GM12878 (cell line): ENCODE measurements at regions not wholly inside any gene's neighbourhood (a gene's known extent, or its start where the extent isn't known, plus 50 kb on each side); places are given as distances from the start of the nearest gene placed in this dataset.

Source experiments
- ATAC-seq: fragments of 200-7000 bp; cut with Tn5 transposase; 3 replicates; pipeline ENCODE4 v1.9.1; 2020; ENCODE audit warnings: mild to moderate bottlenecking, moderate library complexity
- BruUV-seq: library from RNA; stranded (reverse); fragments of 400-500 nt; replicated peaks from 2 replicates; lab custom pipeline; 2021; lab: Mats Ljungman, UMichigan
- CTCF ChIA-PET: fragments of 300-600 bp; sonication (Branson Sonifier 250); formaldehyde crosslinking; extraction: SDS; loops from one replicate; lab custom pipeline; 2021; ENCODE audit warnings: inconsistent platforms; lab: Yijun Ruan, JAX
- POLR2A ChIA-PET: fragments of 350-600 bp; formaldehyde crosslinking; extraction: SDS; loops from one replicate; lab custom pipeline; 2021; ENCODE audit warnings: inconsistent platforms; lab: Charles Lee
- RAD21 ChIA-PET: fragments of 300-600 bp; sonication (Branson Sonifier 250); formaldehyde crosslinking; loops from one replicate; lab custom pipeline; 2023; ENCODE audit warnings: antibody characterized with exemption; ENCODE audit not compliant: unreplicated experiment; lab: Charles Lee
- SMC1A ChIA-PET: fragments of 300-600 bp; sonication (Branson Sonifier 250); formaldehyde crosslinking; loops from one replicate; lab custom pipeline; 2023; ENCODE audit not compliant: unreplicated experiment, uncharacterized antibody; lab: Charles Lee
- DNase-seq: peaks from one replicate; pipeline ENCODE4 v3.0.0-alpha.2; 2011; ENCODE audit warnings: low read depth, low spot score
- FAIRE-seq: peaks from 3 replicates; lab custom pipeline; 2011; peaks lifted over from hg19 to GRCh38; lab: Jason Lieb, UNC
- H2AFZ ChIP-seq: 2 replicates; pipeline ENCODE4 v1.6.0; 2011; ENCODE audit warnings: low read depth, low read length, control low read depth; ENCODE audit not compliant: control insufficient read depth
- H3K27ac ChIP-seq: 2 replicates; pipeline ENCODE4 v1.5.1; 2011; ENCODE audit warnings: control low read depth; ENCODE audit not compliant: control insufficient read depth, insufficient read depth
- H3K27me3 ChIP-seq, 2 experiments: replicated peaks in 1 of 2; 2 replicates each; pipeline versions ENCODE4 v1.6.0 to v1.6.1; 2011; ENCODE audit warnings: low read length in 1 of 2; ENCODE audit not compliant: control insufficient read depth in 2 of 2, insufficient read depth in 2 of 2
- H3K36me3 ChIP-seq, 2 experiments: 2 replicates each; pipeline ENCODE4 v1.5.1; 2011; ENCODE audit warnings: low read length in 1 of 2; ENCODE audit not compliant: control insufficient read depth in 2 of 2, insufficient read depth in 2 of 2
- H3K4me1 ChIP-seq: 2 replicates; pipeline ENCODE4 v1.6.1; 2011; ENCODE audit warnings: mild to moderate bottlenecking, low read length, moderate library complexity, mixed read lengths; ENCODE audit not compliant: control insufficient read depth, insufficient read depth
- H3K4me2 ChIP-seq: 2 replicates; pipeline ENCODE4 v1.6.0; 2011; ENCODE audit warnings: control low read depth; ENCODE audit not compliant: control insufficient read depth, insufficient read depth
- H3K4me3 ChIP-seq: fragments of 200-600 bp; sonication (generic); 2 replicates; pipeline ENCODE4 v1.5.1; 2016
- H3K79me2 ChIP-seq: 2 replicates; pipeline ENCODE4 v1.6.0; 2011; ENCODE audit warnings: low read length; ENCODE audit not compliant: control insufficient read depth, insufficient read depth
- H3K9ac ChIP-seq: 2 replicates; pipeline ENCODE4 v1.8.0; 2011; ENCODE audit warnings: low read length, control low read depth, mixed read lengths; ENCODE audit not compliant: control insufficient read depth, insufficient read depth
- H3K9me3 ChIP-seq: replicated peaks from 3 replicates; pipeline ENCODE4 v1.5.1; 2011; ENCODE audit warnings: mild to moderate bottlenecking, low read length; ENCODE audit not compliant: control insufficient read depth, insufficient read depth
- H4K20me1 ChIP-seq: 2 replicates; pipeline ENCODE4 v1.6.0; 2011; ENCODE audit not compliant: control insufficient read depth, insufficient read depth
- BACH1 ChIP-seq: fragments of 450-650 bp; IDR thresholded peaks from 2 replicates; pipeline ENCODE4 v1.6.1; 2017; ENCODE audit warnings: mild to moderate bottlenecking, borderline replicate concordance
- BHLHE40 ChIP-seq, 2 experiments: fragments of 450-650 bp in 1 of 2; IDR thresholded peaks; 2 replicates each; pipeline ENCODE4 v1.6.1; 2011 to 2017; ENCODE audit warnings: low read depth in 2 of 2, borderline replicate concordance in 1 of 2, improper control_type of control experiment in 1 of 2, low read length in 1 of 2, mild to moderate bottlenecking in 1 of 2
- BRCA1 ChIP-seq: IDR thresholded peaks from 2 replicates; pipeline ENCODE4 v1.6.1; 2011; ENCODE audit warnings: low read depth, low read length, improper control_type of control experiment
- CBX5 ChIP-seq: sonication (generic); IDR thresholded peaks from 2 replicates; pipeline ENCODE4 v1.6.1; 2016; ENCODE audit warnings: low read depth, moderate library complexity, mild to moderate bottlenecking, inconsistent platforms
- CEBPZ ChIP-seq: fragments of 150-350 bp; IDR thresholded peaks from 2 replicates; pipeline ENCODE4 v1.6.1; 2016; ENCODE audit warnings: low read depth, low read length
- CREB1 ChIP-seq: IDR thresholded peaks from 2 replicates; pipeline ENCODE4 v1.6.1; 2012; ENCODE audit warnings: low read depth, mild to moderate bottlenecking, inconsistent platforms
- FOS ChIP-seq: IDR thresholded peaks from 3 replicates; pipeline ENCODE4 v1.6.1; 2011; ENCODE audit warnings: borderline replicate concordance; ENCODE audit not compliant: insufficient read length; ENCODE audit errors: extremely low read depth
- NR2C1 ChIP-seq: fragments of 450-650 bp; IDR thresholded peaks from 2 replicates; pipeline ENCODE4 v1.6.1; 2017; ENCODE audit warnings: antibody characterized with exemption, mild to moderate bottlenecking, moderate library complexity
- POLR2AphosphoS5 ChIP-seq: IDR thresholded peaks from 2 replicates; pipeline ENCODE4 v1.6.1; 2011; ENCODE audit warnings: mild to moderate bottlenecking, low read length, inconsistent platforms
- RFX5 ChIP-seq: IDR thresholded peaks from 2 replicates; pipeline ENCODE4 v1.6.1; 2011; ENCODE audit warnings: low read depth, low read length, improper control_type of control experiment
- SPI1 ChIP-seq: IDR thresholded peaks from 2 replicates; pipeline ENCODE4 v1.6.1; 2011; ENCODE audit warnings: low read depth, mild to moderate bottlenecking, low read length, moderate library complexity, borderline replicate concordance; ENCODE audit not compliant: insufficient read depth
- STAT1 ChIP-seq: fragments of 450-650 bp; conservative IDR thresholded peaks from 2 replicates; pipeline ENCODE4 v1.6.1; 2014; ENCODE audit warnings: antibody characterized with exemption, mild to moderate bottlenecking
- TAF1 ChIP-seq: IDR thresholded peaks from 2 replicates; pipeline ENCODE4 v1.6.1; 2011; ENCODE audit warnings: mild to moderate bottlenecking, low read depth, low read length, borderline replicate concordance
- TCF7 ChIP-seq: IDR thresholded peaks from 2 replicates; pipeline ENCODE4 v1.6.1; 2014; ENCODE audit warnings: antibody characterized with exemption, borderline replicate concordance
- YBX1 ChIP-seq: fragments of 450-650 bp; IDR thresholded peaks from 2 replicates; pipeline ENCODE4 v1.6.1; 2016; ENCODE audit warnings: antibody characterized with exemption
- ZBED1 ChIP-seq: IDR thresholded peaks from 2 replicates; pipeline ENCODE4 v1.6.1; 2016; ENCODE audit warnings: borderline replicate concordance
- in situ Hi-C: fragments of 300-500 bp; cut with MboI; formaldehyde crosslinking; loops from 9 replicates; pipeline ENCODE4 v1.14.3; 2018; ENCODE audit warnings: mixed read lengths
- intact Hi-C: fragments of 100-400 bp; cut with micrococcal nuclease; formaldehyde crosslinking; loops from one replicate; pipeline ENCODE4 v1.14.2; 2022; ENCODE audit not compliant: unreplicated experiment
- TF ChIP-seq, protein P1 (sequence below): IDR thresholded peaks from 2 replicates; pipeline ENCODE4 v1.6.1; 2012; ENCODE audit warnings: low read depth, low read length, improper control_type of control experiment
- TF ChIP-seq, protein P2 (sequence below): fragments of 450-650 bp; IDR thresholded peaks from 2 replicates; pipeline ENCODE4 v1.6.1; 2017; ENCODE audit warnings: low read depth, mild to moderate bottlenecking, moderate library complexity
- TF ChIP-seq, protein P3 (sequence below): fragments of 450-650 bp; IDR thresholded peaks from 2 replicates; pipeline ENCODE4 v1.6.1; 2017; ENCODE audit warnings: mild to moderate bottlenecking, low read depth, inconsistent platforms; ENCODE audit not compliant: poor library complexity, severe bottlenecking

GRCh38 chrX:113933931-113934330 lies 650.0 kb upstream of the HTR2C start:
- ATAC-seq (no peak), FAIRE-seq (no peak), DNase-seq (no peak)
- Histone ChIP-seq H3K36me3 (no peaks in the 10 kb centered on the region), H3K27ac (no peak overlapping the region), H2AFZ (no peak overlapping the region), H3K4me2 (no peak overlapping the region), H3K27me3 (no peaks in the 10 kb centered on the region), H3K79me2 (no peaks in the 10 kb centered on the region), H4K20me1 (no peaks in the 10 kb centered on the region), H3K4me1 (no peaks in the 10 kb centered on the region), H3K9me3 (no peaks in the 10 kb centered on the region), H3K4me3 (no peak overlapping the region), H3K9ac (no peak overlapping the region)
- POLR2A ChIA-PET, result no interaction called here
- CTCF ChIA-PET, result no interaction called here
- RAD21 ChIA-PET, result no interaction called here
- SMC1A ChIA-PET, result no interaction called here
- no TSS peak for BruUV-seq
- in situ Hi-C loops, result no loop called here
- intact Hi-C loops, result no loop called here
- TF ChIP-seq NR2C1, result no peak
- no peak for TF ChIP-seq BHLHE40 (IDR thresholded peaks at IDR 0.05; ENCODE audit: borderline replicate concordance in 1 of 2, low read depth in 2 of 2, low read length in 1 of 2)
- TF ChIP-seq CREB1, result no peak
- no peak for TF ChIP-seq CEBPZ
- TF ChIP-seq POLR2AphosphoS5, result no peak
- no peak for TF ChIP-seq CBX5
- TF ChIP-seq, protein P1, sequence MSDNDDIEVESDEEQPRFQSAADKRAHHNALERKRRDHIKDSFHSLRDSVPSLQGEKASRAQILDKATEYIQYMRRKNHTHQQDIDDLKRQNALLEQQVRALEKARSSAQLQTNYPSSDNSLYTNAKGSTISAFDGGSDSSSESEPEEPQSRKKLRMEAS, result no peak
- no peak for TF ChIP-seq BACH1
- no peak for TF ChIP-seq TCF7
- no peak for TF ChIP-seq ZBED1
- TF ChIP-seq SPI1, result no peak
- TF ChIP-seq RFX5, result no peak
- TF ChIP-seq FOS, result no peak
- TF ChIP-seq, protein P2, sequence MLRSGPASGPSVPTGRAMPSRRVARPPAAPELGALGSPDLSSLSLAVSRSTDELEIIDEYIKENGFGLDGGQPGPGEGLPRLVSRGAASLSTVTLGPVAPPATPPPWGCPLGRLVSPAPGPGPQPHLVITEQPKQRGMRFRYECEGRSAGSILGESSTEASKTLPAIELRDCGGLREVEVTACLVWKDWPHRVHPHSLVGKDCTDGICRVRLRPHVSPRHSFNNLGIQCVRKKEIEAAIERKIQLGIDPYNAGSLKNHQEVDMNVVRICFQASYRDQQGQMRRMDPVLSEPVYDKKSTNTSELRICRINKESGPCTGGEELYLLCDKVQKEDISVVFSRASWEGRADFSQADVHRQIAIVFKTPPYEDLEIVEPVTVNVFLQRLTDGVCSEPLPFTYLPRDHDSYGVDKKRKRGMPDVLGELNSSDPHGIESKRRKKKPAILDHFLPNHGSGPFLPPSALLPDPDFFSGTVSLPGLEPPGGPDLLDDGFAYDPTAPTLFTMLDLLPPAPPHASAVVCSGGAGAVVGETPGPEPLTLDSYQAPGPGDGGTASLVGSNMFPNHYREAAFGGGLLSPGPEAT, result no peak
- no peak for TF ChIP-seq TAF1
- TF ChIP-seq BRCA1, result no peak
- no peak for TF ChIP-seq STAT1
- TF ChIP-seq, protein P3, sequence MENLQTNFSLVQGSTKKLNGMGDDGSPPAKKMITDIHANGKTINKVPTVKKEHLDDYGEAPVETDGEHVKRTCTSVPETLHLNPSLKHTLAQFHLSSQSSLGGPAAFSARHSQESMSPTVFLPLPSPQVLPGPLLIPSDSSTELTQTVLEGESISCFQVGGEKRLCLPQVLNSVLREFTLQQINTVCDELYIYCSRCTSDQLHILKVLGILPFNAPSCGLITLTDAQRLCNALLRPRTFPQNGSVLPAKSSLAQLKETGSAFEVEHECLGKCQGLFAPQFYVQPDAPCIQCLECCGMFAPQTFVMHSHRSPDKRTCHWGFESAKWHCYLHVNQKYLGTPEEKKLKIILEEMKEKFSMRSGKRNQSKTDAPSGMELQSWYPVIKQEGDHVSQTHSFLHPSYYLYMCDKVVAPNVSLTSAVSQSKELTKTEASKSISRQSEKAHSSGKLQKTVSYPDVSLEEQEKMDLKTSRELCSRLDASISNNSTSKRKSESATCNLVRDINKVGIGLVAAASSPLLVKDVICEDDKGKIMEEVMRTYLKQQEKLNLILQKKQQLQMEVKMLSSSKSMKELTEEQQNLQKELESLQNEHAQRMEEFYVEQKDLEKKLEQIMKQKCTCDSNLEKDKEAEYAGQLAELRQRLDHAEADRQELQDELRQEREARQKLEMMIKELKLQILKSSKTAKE, result no peak
- no peak for TF ChIP-seq YBX1
